Loucy (cell line): ENCODE measurements at regions not wholly inside any gene's neighbourhood (a gene's known extent, or its start where the extent isn't known, plus 50 kb on each side); places are given as distances from the start of the nearest gene placed in this dataset.

Experiments used
- CTCF ChIP-seq: fragments of 200-600 bp; sonication (generic); conservative IDR thresholded peaks from 2 replicates; pipeline ENCODE4 v1.5.1; 2014; ENCODE audit warnings: mild to moderate bottlenecking, antibody characterized with exemption, low read length
- EZH2phosphoT487 ChIP-seq: fragments of 200-600 bp; IDR thresholded peaks from 2 replicates; pipeline ENCODE4 v1.6.1; 2018; ENCODE audit warnings: antibody characterized with exemption, mild to moderate bottlenecking, moderate library complexity, borderline replicate concordance

- TF ChIP-seq CTCF (no peak), EZH2phosphoT487 (no peak)
Measured at GRCh38 chr18:77990131-77990530, 740.5 kb downstream of the GALR1 start.
